Fibroblast of lung (primary cell): ENCODE measurements at regions not wholly inside any gene's neighbourhood (a gene's known extent, or its start where the extent isn't known, plus 50 kb on each side); places are given as distances from the start of the nearest gene placed in this dataset.

Source experiments
- DNase-seq, 2 donors: peaks; one replicate each; pipeline versions ENCODE4 v3.0.0 to v3.0.0-alpha.2; 2010; ENCODE audit warnings: low read depth in 2 of 2
- H2AFZ ChIP-seq: 2 replicates; pipeline ENCODE4 v1.5.1; 2012; ENCODE audit warnings: low read length, control low read depth, inconsistent platforms
- H3K27ac ChIP-seq: 2 replicates; pipeline ENCODE4 v1.5.1; 2011; ENCODE audit warnings: low read length, control low read depth; ENCODE audit not compliant: insufficient read depth
- H3K27me3 ChIP-seq: 2 replicates; pipeline ENCODE4 v1.5.1; 2011; ENCODE audit warnings: mild to moderate bottlenecking, low read length; ENCODE audit not compliant: control insufficient read depth, insufficient read depth
- H3K36me3 ChIP-seq: 2 replicates; pipeline ENCODE4 v1.5.1; 2011; ENCODE audit warnings: low read length; ENCODE audit not compliant: control insufficient read depth, insufficient read depth
- H3K4me1 ChIP-seq: 2 replicates; pipeline ENCODE4 v1.5.1; 2011; ENCODE audit warnings: low read length; ENCODE audit not compliant: control insufficient read depth, insufficient read depth; ENCODE audit errors: extremely low read depth
- H3K4me2 ChIP-seq: 2 replicates; pipeline ENCODE4 v1.5.1; 2011; ENCODE audit warnings: low read length, control low read depth; ENCODE audit not compliant: insufficient read depth; ENCODE audit errors: extremely low read depth
- H3K4me3 ChIP-seq, 4 experiments: fragments of 200-600 bp in 1 of 4; sonication (generic) in 1 of 4; replicated peaks in 1 of 4; 2 replicates each; pipeline ENCODE4 v1.5.1; 2011 to 2016; ENCODE audit warnings: low read length in 4 of 4, low read depth in 3 of 4, mild to moderate bottlenecking in 3 of 4, control low read depth in 2 of 4, inconsistent platforms in 1 of 4, mixed read lengths in 1 of 4; ENCODE audit not compliant: insufficient read depth in 1 of 4; ENCODE audit errors: control extremely low read depth in 1 of 4
- H3K79me2 ChIP-seq: 2 replicates; pipeline ENCODE4 v1.5.1; 2012; ENCODE audit warnings: mild to moderate bottlenecking, low read length, inconsistent platforms; ENCODE audit not compliant: control insufficient read depth, insufficient read depth
- H3K9ac ChIP-seq: 2 replicates; pipeline ENCODE4 v1.5.1; 2011; ENCODE audit warnings: mild to moderate bottlenecking, low read length, control low read depth; ENCODE audit not compliant: insufficient read depth
- H3K9me3 ChIP-seq: 2 replicates; pipeline ENCODE4 v1.5.1; 2012; ENCODE audit warnings: low read depth, low read length; ENCODE audit not compliant: control insufficient read depth, insufficient read depth
- H4K20me1 ChIP-seq: 2 replicates; pipeline ENCODE4 v1.5.1; 2011; ENCODE audit warnings: low read length; ENCODE audit not compliant: control insufficient read depth, insufficient read depth; ENCODE audit errors: extremely low read depth
- CTCF ChIP-seq, 2 donors: IDR thresholded peaks in 1 of 2; conservative IDR thresholded peaks in 1 of 2; 1 replicate in 1 of 2; 2 replicates in 1 of 2; pipeline ENCODE4 v1.5.1; 2011 to 2012; ENCODE audit warnings: low read length in 2 of 2, control low read depth in 1 of 2, inconsistent platforms in 1 of 2, low read depth in 1 of 2, mild to moderate bottlenecking in 1 of 2
- EZH2 ChIP-seq: IDR thresholded peaks from 2 replicates; pipeline ENCODE4 v1.5.1; 2012; ENCODE audit warnings: low read length, control low read depth, mild to moderate bottlenecking; ENCODE audit errors: missing control alignments

DNA sequence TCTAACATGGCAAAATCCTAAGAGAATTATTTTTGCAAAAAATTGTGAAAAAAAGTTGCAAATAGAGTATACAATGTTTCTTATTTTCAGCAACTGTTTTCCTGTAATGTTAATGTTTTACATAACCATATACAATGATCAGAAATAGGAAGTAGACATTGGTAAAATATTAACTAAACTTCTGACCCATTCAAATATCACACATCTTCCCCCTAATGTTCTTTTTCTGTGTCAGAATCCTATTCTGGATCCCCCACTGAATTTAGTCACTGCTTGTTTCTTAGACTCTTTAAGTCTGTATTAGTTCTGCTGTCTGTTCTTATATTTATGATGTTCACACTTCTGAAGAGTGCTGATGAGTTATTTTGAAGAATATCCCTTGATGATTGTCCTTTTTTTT, 62.0 kb downstream of the HFE start:
- H3K27me3 ChIP-seq = no peaks in the 10 kb centered on the region
- no peaks in the 10 kb centered on the region for H3K36me3 ChIP-seq
- no peak overlapping the region for H3K4me3 ChIP-seq
- no peaks in the 10 kb centered on the region for H3K4me1 ChIP-seq
- no peak for TF ChIP-seq EZH2
- no peak for TF ChIP-seq CTCF (conservative IDR thresholded peaks at IDR 0.05 in 1 of 2, IDR thresholded peaks at IDR 0.05 in 1 of 2; ENCODE audit: low read depth in 1 of 2, low read length in 2 of 2)
- DNase-seq = no peak
- H4K20me1 ChIP-seq = no peaks in the 10 kb centered on the region
- H3K9ac ChIP-seq = no peak overlapping the region
- no peak overlapping the region for H3K27ac ChIP-seq
- H3K9me3 ChIP-seq = no peaks in the 10 kb centered on the region
- no peaks in the 10 kb centered on the region for H3K79me2 ChIP-seq
- H2AFZ ChIP-seq = no peak overlapping the region
- H3K4me2 ChIP-seq = no peak overlapping the region

DNA sequence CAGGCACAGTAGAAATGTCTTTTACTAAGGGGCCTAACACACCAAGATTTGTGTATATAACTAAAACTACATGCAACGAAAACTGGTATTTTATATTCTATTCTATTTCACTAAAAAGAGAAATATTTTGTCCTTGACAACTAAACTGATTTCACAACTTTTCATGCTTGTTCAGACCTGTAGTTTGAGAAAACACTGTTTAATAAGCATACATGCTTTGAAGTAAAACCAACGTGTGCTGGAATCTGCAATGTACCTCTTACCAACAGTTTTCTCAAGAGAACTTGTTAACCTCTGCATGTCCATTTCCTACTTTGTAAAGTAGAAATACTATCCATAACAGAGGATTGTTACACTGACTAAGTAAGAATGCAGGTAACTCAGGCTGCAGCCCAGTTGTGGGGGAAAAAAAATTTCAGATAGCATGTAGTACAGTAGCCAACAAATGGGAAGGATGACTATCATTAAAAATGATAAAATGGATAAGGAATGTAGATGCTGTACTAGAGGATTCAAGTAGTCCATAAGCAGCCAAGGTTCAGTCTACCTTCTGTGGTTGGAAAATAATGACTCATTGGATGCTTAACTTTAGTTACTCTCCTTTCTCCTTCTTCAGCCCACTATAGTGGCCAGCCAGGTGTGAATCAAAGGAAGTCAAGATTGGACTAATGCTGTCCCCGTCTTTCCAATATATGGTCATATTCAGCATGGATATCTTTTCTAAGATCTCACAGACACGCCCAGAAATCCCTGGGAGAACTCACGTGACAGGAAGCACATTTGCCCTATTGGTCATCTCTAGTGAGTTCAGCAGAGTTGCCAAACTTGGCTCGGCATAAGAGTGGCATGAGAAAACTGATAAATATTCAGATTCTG, 65.2 kb downstream of the HFE start:
- H3K4me3 ChIP-seq = no peak overlapping the region
- no peak overlapping the region for H3K9ac ChIP-seq
- H3K36me3 ChIP-seq = no peaks in the 10 kb centered on the region
- H3K4me2 ChIP-seq = no peak overlapping the region
- H3K27ac ChIP-seq = no peak overlapping the region
- no peaks in the 10 kb centered on the region for H3K27me3 ChIP-seq
- DNase-seq = peak in 1 of 2 donors; percentile 74
- H3K4me1 ChIP-seq = peaks cover 3% of the 10 kb centered on the region
- H3K79me2 ChIP-seq = no peaks in the 10 kb centered on the region
- no peaks in the 10 kb centered on the region for H3K9me3 ChIP-seq
- no peak overlapping the region for H2AFZ ChIP-seq
- no peaks in the 10 kb centered on the region for H4K20me1 ChIP-seq
- TF ChIP-seq CTCF (conservative IDR thresholded peaks at IDR 0.05 in 1 of 2, IDR thresholded peaks at IDR 0.05 in 1 of 2; ENCODE audit: low read depth in 1 of 2, low read length in 2 of 2) (no peak), EZH2 (no peak)

- Histone ChIP-seq H3K4me1 (peaks cover 3% of the 10 kb centered on the region), H2AFZ (peak overlapping the region; percentile 69), H3K79me2 (no peaks in the 10 kb centered on the region), H3K9me3 (no peaks in the 10 kb centered on the region), H3K27me3 (no peaks in the 10 kb centered on the region), H3K36me3 (no peaks in the 10 kb centered on the region), H3K4me3 (peak overlapping the region; percentile 67 to 87 (median 76)), H3K4me2 (peak overlapping the region; percentile 89), H4K20me1 (no peaks in the 10 kb centered on the region), H3K27ac (peak overlapping the region; percentile 89), H3K9ac (peak overlapping the region; percentile 26)
- DNase-seq = peak in 1 of 2 donors; percentile 23
- TF ChIP-seq EZH2 (no peak), CTCF (conservative IDR thresholded peaks at IDR 0.05 in 1 of 2, IDR thresholded peaks at IDR 0.05 in 1 of 2; ENCODE audit: low read depth in 1 of 2, low read length in 2 of 2) (no peak)
Observed at GRCh38 chr6:26155061-26155930, 68.1 kb downstream of the HFE start.
